ENCODE measurements at regions not wholly inside any gene's neighbourhood (a gene's known extent, or its start where the extent isn't known, plus 50 kb on each side); places are given as distances from the start of the nearest gene placed in this dataset.
"Not testable (repeated sequence)": the region's sequence is repeated elsewhere in the genome, so short reads cannot be mapped to it uniquely, and the experiment has no call there.

GRCh38 chr2:242035858-242036652 is 166.5 kb downstream of the RTP5 start:
- Histone ChIP-seq H3K27me3 (replicated peaks; ENCODE audit: control insufficient read depth, insufficient read depth, low read length, poor library complexity, severe bottlenecking) (no peaks in the 10 kb centered on the region), H3K9me3 (ENCODE audit: control insufficient read depth, low read length) (no peaks in the 10 kb centered on the region)

GRCh38 chr2:242036653-242036950 is 167.1 kb downstream of the RTP5 start:
- Histone ChIP-seq H3K4me1 (ENCODE audit: control insufficient read depth, insufficient read depth, low read length, poor library complexity, severe bottlenecking) (peaks cover 4% of the 10 kb centered on the region), H3K9me3 (ENCODE audit: control insufficient read depth, low read length) (no peaks in the 10 kb centered on the region), H3K4me3 (ENCODE audit: insufficient read depth, low read depth, low read length, poor library complexity, severe bottlenecking) (no peak overlapping the region), H3K36me3 (ENCODE audit: control insufficient read depth, insufficient read depth, low read length) (no peaks in the 10 kb centered on the region), H3K27ac (ENCODE audit: insufficient read depth, low read length, poor library complexity, severe bottlenecking) (no peak overlapping the region), H3K27me3 (replicated peaks; ENCODE audit: control insufficient read depth, insufficient read depth, low read length, poor library complexity, severe bottlenecking) (no peaks in the 10 kb centered on the region)
- no peak for DNase-seq

More at GRCh38 chr2:242035858-242036652, 166.5 kb downstream of the RTP5 start:
- DNase-seq, result no peak
- Histone ChIP-seq H3K4me3 (ENCODE audit: insufficient read depth, low read depth, low read length, poor library complexity, severe bottlenecking) (no peak overlapping the region), H3K27ac (ENCODE audit: insufficient read depth, low read length, poor library complexity, severe bottlenecking) (no peak overlapping the region), H3K4me1 (ENCODE audit: control insufficient read depth, insufficient read depth, low read length, poor library complexity, severe bottlenecking) (peaks cover 8% of the 10 kb centered on the region), H3K36me3 (ENCODE audit: control insufficient read depth, insufficient read depth, low read length) (no peaks in the 10 kb centered on the region)

GRCh38 chr2:242038166-242038927 is 168.8 kb downstream of the RTP5 start:
- DNase-seq, result peak in 1 of 3 donors; percentile 29
- Histone ChIP-seq H3K27me3 (replicated peaks; ENCODE audit: control insufficient read depth, insufficient read depth, low read length, poor library complexity, severe bottlenecking) (no peaks in the 10 kb centered on the region), H3K27ac (ENCODE audit: insufficient read depth, low read length, poor library complexity, severe bottlenecking) (no peak overlapping the region), H3K4me1 (ENCODE audit: control insufficient read depth, insufficient read depth, low read length, poor library complexity, severe bottlenecking) (no peaks in the 10 kb centered on the region), H3K36me3 (ENCODE audit: control insufficient read depth, insufficient read depth, low read length) (no peaks in the 10 kb centered on the region), H3K9me3 (ENCODE audit: control insufficient read depth, low read length) (no peaks in the 10 kb centered on the region), H3K4me3 (ENCODE audit: insufficient read depth, low read depth, low read length, poor library complexity, severe bottlenecking) (no peak overlapping the region)

GRCh38 chr2:242038928-242039341 is 169.4 kb downstream of the RTP5 start:
- Histone ChIP-seq H3K36me3 (ENCODE audit: control insufficient read depth, insufficient read depth, low read length) (no peaks in the 10 kb centered on the region), H3K27ac (ENCODE audit: insufficient read depth, low read length, poor library complexity, severe bottlenecking) (no peak overlapping the region), H3K4me3 (ENCODE audit: insufficient read depth, low read depth, low read length, poor library complexity, severe bottlenecking) (no peak overlapping the region), H3K9me3 (ENCODE audit: control insufficient read depth, low read length) (no peaks in the 10 kb centered on the region), H3K27me3 (replicated peaks; ENCODE audit: control insufficient read depth, insufficient read depth, low read length, poor library complexity, severe bottlenecking) (no peaks in the 10 kb centered on the region), H3K4me1 (ENCODE audit: control insufficient read depth, insufficient read depth, low read length, poor library complexity, severe bottlenecking) (no peaks in the 10 kb centered on the region)
- no peak for DNase-seq

GRCh38 chr2:242040303-242040655 is 170.8 kb downstream of the RTP5 start:
- no peaks in the 10 kb centered on the region for H3K9me3 ChIP-seq (ENCODE audit: control insufficient read depth, low read length)
- H3K27me3 ChIP-seq (replicated peaks; ENCODE audit: control insufficient read depth, insufficient read depth, low read length, poor library complexity, severe bottlenecking), result no peaks in the 10 kb centered on the region
- no peak for DNase-seq
- no peak overlapping the region for H3K4me3 ChIP-seq (ENCODE audit: insufficient read depth, low read depth, low read length, poor library complexity, severe bottlenecking)
- H3K4me1 ChIP-seq (ENCODE audit: control insufficient read depth, insufficient read depth, low read length, poor library complexity, severe bottlenecking), result no peaks in the 10 kb centered on the region
- no peaks in the 10 kb centered on the region for H3K36me3 ChIP-seq (ENCODE audit: control insufficient read depth, insufficient read depth, low read length)
- no peak overlapping the region for H3K27ac ChIP-seq (ENCODE audit: insufficient read depth, low read length, poor library complexity, severe bottlenecking)

- Histone ChIP-seq H3K4me3 (ENCODE audit: insufficient read depth, low read depth, low read length, poor library complexity, severe bottlenecking) (no peak overlapping the region), H3K27ac (ENCODE audit: insufficient read depth, low read length, poor library complexity, severe bottlenecking) (no peak overlapping the region), H3K27me3 (replicated peaks; ENCODE audit: control insufficient read depth, insufficient read depth, low read length, poor library complexity, severe bottlenecking) (no peaks in the 10 kb centered on the region), H3K36me3 (ENCODE audit: control insufficient read depth, insufficient read depth, low read length) (no peaks in the 10 kb centered on the region), H3K4me1 (ENCODE audit: control insufficient read depth, insufficient read depth, low read length, poor library complexity, severe bottlenecking) (no peaks in the 10 kb centered on the region), H3K9me3 (ENCODE audit: control insufficient read depth, low read length) (no peaks in the 10 kb centered on the region)
- no peak for DNase-seq
Measured at GRCh38 chr2:242040681-242041080, 171.2 kb downstream of the RTP5 start.

GRCh38 chr2:242041816-242042215 is 172.3 kb downstream of the RTP5 start:
- Histone ChIP-seq H3K4me1 (ENCODE audit: control insufficient read depth, insufficient read depth, low read length, poor library complexity, severe bottlenecking) (no peaks in the 10 kb centered on the region), H3K27ac (ENCODE audit: insufficient read depth, low read length, poor library complexity, severe bottlenecking) (no peak overlapping the region), H3K4me3 (ENCODE audit: insufficient read depth, low read depth, low read length, poor library complexity, severe bottlenecking) (no peak overlapping the region), H3K9me3 (ENCODE audit: control insufficient read depth, low read length) (no peaks in the 10 kb centered on the region), H3K27me3 (replicated peaks; ENCODE audit: control insufficient read depth, insufficient read depth, low read length, poor library complexity, severe bottlenecking) (no peaks in the 10 kb centered on the region), H3K36me3 (ENCODE audit: control insufficient read depth, insufficient read depth, low read length) (no peaks in the 10 kb centered on the region)
- no peak for DNase-seq

GRCh38 chr2:242043538-242044312 is 174.2 kb downstream of the RTP5 start:
- Histone ChIP-seq H3K27ac (ENCODE audit: insufficient read depth, low read length, poor library complexity, severe bottlenecking) (no peak overlapping the region), H3K4me1 (ENCODE audit: control insufficient read depth, insufficient read depth, low read length, poor library complexity, severe bottlenecking) (no peaks in the 10 kb centered on the region), H3K4me3 (ENCODE audit: insufficient read depth, low read depth, low read length, poor library complexity, severe bottlenecking) (no peak overlapping the region), H3K27me3 (replicated peaks; ENCODE audit: control insufficient read depth, insufficient read depth, low read length, poor library complexity, severe bottlenecking) (no peaks in the 10 kb centered on the region), H3K9me3 (ENCODE audit: control insufficient read depth, low read length) (no peaks in the 10 kb centered on the region), H3K36me3 (ENCODE audit: control insufficient read depth, insufficient read depth, low read length) (no peaks in the 10 kb centered on the region)
- DNase-seq, result no peak

GRCh38 chr2:242044313-242044590 is 174.7 kb downstream of the RTP5 start:
- Histone ChIP-seq H3K27ac (ENCODE audit: insufficient read depth, low read length, poor library complexity, severe bottlenecking) (no peak overlapping the region), H3K36me3 (ENCODE audit: control insufficient read depth, insufficient read depth, low read length) (no peaks in the 10 kb centered on the region), H3K4me3 (ENCODE audit: insufficient read depth, low read depth, low read length, poor library complexity, severe bottlenecking) (no peak overlapping the region), H3K27me3 (replicated peaks; ENCODE audit: control insufficient read depth, insufficient read depth, low read length, poor library complexity, severe bottlenecking) (no peaks in the 10 kb centered on the region), H3K4me1 (ENCODE audit: control insufficient read depth, insufficient read depth, low read length, poor library complexity, severe bottlenecking) (no peaks in the 10 kb centered on the region), H3K9me3 (ENCODE audit: control insufficient read depth, low read length) (no peaks in the 10 kb centered on the region)
- no peak for DNase-seq

- not testable (repeated sequence) for DNase-seq; H3K4me1 ChIP-seq (ENCODE audit: control insufficient read depth, insufficient read depth, low read length, poor library complexity, severe bottlenecking); H3K27me3 ChIP-seq (replicated peaks; ENCODE audit: control insufficient read depth, insufficient read depth, low read length, poor library complexity, severe bottlenecking); H3K27ac ChIP-seq (ENCODE audit: insufficient read depth, low read length, poor library complexity, severe bottlenecking); H3K4me3 ChIP-seq (ENCODE audit: insufficient read depth, low read depth, low read length, poor library complexity, severe bottlenecking); H3K9me3 ChIP-seq (ENCODE audit: control insufficient read depth, low read length); H3K36me3 ChIP-seq (ENCODE audit: control insufficient read depth, insufficient read depth, low read length)
Measured at GRCh38 chr2:242045596-242046144, 176.1 kb downstream of the RTP5 start.

All from effector memory CD4-positive, alpha-beta T cell (primary cell).